SJCRH30 (cell line): ENCODE measurements at regions not wholly inside any gene's neighbourhood (a gene's known extent, or its start where the extent isn't known, plus 50 kb on each side); places are given as distances from the start of the nearest gene placed in this dataset.

ENCODE experiments used
- DNase-seq, 2 experiments: peaks; one replicate each; pipeline ENCODE4 v3.0.0-alpha.2; 2015 to 2020
- H3K27ac ChIP-seq: fragments of 250-450 bp; sonication (Bioruptor Pico); 2 replicates; pipeline ENCODE4 v1.5.1; 2020; ENCODE audit warnings: mild to moderate bottlenecking, moderate library complexity
- H3K27me3 ChIP-seq: fragments of 250-450 bp; sonication (Bioruptor Pico); 2 replicates; pipeline ENCODE4 v1.5.1; 2020; ENCODE audit warnings: mild to moderate bottlenecking, moderate library complexity
- H3K36me3 ChIP-seq: fragments of 250-450 bp; sonication (Bioruptor Pico); 2 replicates; pipeline ENCODE4 v1.5.1; 2020; ENCODE audit warnings: mild to moderate bottlenecking, moderate library complexity
- H3K4me1 ChIP-seq: fragments of 250-450 bp; sonication (Bioruptor Pico); 2 replicates; pipeline ENCODE4 v1.5.1; 2020; ENCODE audit warnings: mild to moderate bottlenecking, moderate library complexity
- H3K4me3 ChIP-seq: fragments of 250-450 bp; sonication (Bioruptor Pico); 2 replicates; pipeline ENCODE4 v1.5.1; 2020; ENCODE audit warnings: mild to moderate bottlenecking, moderate library complexity
- H3K9me3 ChIP-seq: fragments of 250-450 bp; sonication (Bioruptor Pico); replicated peaks from 2 replicates; pipeline ENCODE4 v1.5.1; 2020; ENCODE audit warnings: mild to moderate bottlenecking, moderate library complexity

- H3K4me3 ChIP-seq: no peak overlapping the region
- no peaks in the 10 kb centered on the region for H3K36me3 ChIP-seq
- H3K9me3 ChIP-seq: no peaks in the 10 kb centered on the region
- H3K27me3 ChIP-seq: no peaks in the 10 kb centered on the region
- no peaks in the 10 kb centered on the region for H3K4me1 ChIP-seq
- no peak for DNase-seq
- no peak overlapping the region for H3K27ac ChIP-seq
These were observed 51.5 kb downstream of the SST start for GRCh38 chr3:187618722-187619121.

DNA sequence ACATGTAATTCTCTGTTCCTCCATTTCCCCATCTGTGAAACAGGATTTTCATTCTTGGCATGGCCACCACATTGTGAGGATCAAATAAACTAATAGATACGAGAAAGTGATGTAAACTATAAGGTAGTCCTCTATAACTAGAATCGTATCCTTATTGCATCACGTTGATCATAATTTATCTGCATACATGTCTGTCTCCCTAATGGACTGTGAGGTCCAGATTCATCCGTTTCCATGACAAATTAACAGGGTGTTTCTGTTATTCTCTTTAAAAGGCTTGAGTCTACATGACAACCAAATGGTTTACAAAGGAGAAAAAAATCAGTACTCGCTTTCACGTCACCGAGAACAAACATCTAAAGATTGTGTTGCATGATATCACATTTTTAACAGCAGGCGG, 53.0 kb downstream of the SST start:
- Histone ChIP-seq H3K27ac (no peak overlapping the region), H3K9me3 (no peaks in the 10 kb centered on the region), H3K4me3 (no peak overlapping the region), H3K4me1 (no peaks in the 10 kb centered on the region), H3K36me3 (no peaks in the 10 kb centered on the region), H3K27me3 (no peaks in the 10 kb centered on the region)
- no peak for DNase-seq

- H3K4me1 ChIP-seq: no peaks in the 10 kb centered on the region
- peak; percentile 23 to 53 for DNase-seq
- no peak overlapping the region for H3K27ac ChIP-seq
- no peaks in the 10 kb centered on the region for H3K27me3 ChIP-seq
- H3K9me3 ChIP-seq: no peaks in the 10 kb centered on the region
- no peak overlapping the region for H3K4me3 ChIP-seq
- no peaks in the 10 kb centered on the region for H3K36me3 ChIP-seq
These were observed 53.8 kb downstream of the SST start for GRCh38 chr3:187616307-187616972.

- Histone ChIP-seq H3K36me3 (no peaks in the 10 kb centered on the region), H3K27ac (no peak overlapping the region), H3K4me1 (no peaks in the 10 kb centered on the region), H3K4me3 (no peak overlapping the region), H3K9me3 (no peaks in the 10 kb centered on the region), H3K27me3 (no peaks in the 10 kb centered on the region)
- no peak for DNase-seq
These were observed 54.6 kb downstream of the SST start for GRCh38 chr3:187615630-187616029.

GRCh38 chr3:187612656-187613055, 57.5 kb downstream of the SST start:
- Histone ChIP-seq H3K36me3 (no peaks in the 10 kb centered on the region), H3K27me3 (no peaks in the 10 kb centered on the region)

DNA sequence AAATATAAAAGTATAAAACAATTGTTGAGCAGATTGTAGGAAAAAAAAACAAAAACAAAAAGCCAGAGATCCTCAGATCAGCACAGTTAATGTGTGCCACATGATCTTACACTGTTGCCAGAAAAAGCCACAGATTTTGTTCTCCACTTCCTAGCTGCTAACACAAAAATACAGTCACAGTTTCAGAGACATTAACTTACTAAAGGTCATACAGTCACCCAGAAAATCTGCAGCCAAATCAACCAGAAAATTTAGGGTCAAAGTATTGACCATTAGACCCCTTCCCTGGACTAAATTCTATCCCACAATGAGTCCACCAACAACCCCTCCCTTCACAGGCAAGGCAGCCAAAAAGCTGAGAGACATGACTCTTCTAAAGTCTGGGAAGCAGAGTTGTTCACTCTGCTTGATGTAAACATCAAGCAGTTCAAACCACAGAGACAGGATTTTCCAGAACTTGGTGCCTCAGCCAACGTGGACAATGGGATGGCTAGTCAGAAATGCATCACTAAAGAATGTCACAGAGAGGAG, 59.1 kb downstream of the SST start:
- no peaks in the 10 kb centered on the region for H3K9me3 ChIP-seq
- no peaks in the 10 kb centered on the region for H3K4me1 ChIP-seq
- H3K4me3 ChIP-seq: no peak overlapping the region
- no peaks in the 10 kb centered on the region for H3K27me3 ChIP-seq
- DNase-seq: no peak
- H3K27ac ChIP-seq: no peak overlapping the region
- H3K36me3 ChIP-seq: no peaks in the 10 kb centered on the region

More at GRCh38 chr3:187612656-187613055, 57.5 kb downstream of the SST start:
- Histone ChIP-seq H3K27ac (no peak overlapping the region), H3K4me3 (no peak overlapping the region), H3K4me1 (no peaks in the 10 kb centered on the region), H3K9me3 (no peaks in the 10 kb centered on the region)
- DNase-seq: no peak

GRCh38 chr3:187594272-187594671, 75.9 kb downstream of the SST start:
- H3K9me3 ChIP-seq: no peaks in the 10 kb centered on the region
- H3K4me1 ChIP-seq: no peaks in the 10 kb centered on the region
- no peak overlapping the region for H3K27ac ChIP-seq
- H3K36me3 ChIP-seq: no peaks in the 10 kb centered on the region
- H3K4me3 ChIP-seq: no peak overlapping the region
- no peak for DNase-seq
- H3K27me3 ChIP-seq: no peaks in the 10 kb centered on the region

DNA sequence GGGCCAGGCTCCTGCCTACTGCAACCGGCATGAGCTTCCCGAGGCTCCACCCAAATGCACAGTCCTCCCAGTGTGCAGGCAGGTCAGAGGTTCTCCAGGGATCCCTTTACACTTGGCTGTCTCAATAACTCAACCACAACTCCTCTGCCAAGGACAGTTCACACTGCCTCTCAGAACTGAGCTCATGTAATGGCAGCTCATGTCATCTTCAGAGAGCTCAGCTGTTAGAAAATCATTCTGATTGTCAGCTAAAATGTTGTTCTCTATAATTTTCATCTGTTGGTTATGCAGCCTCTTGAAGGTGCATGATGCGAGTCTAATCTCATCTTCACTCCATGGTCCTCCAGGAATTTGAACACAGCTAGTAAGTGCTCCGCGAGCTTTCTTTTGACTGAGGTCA, 76.7 kb downstream of the SST start:
- H3K4me3 ChIP-seq: no peak overlapping the region
- H3K36me3 ChIP-seq: no peaks in the 10 kb centered on the region
- H3K27ac ChIP-seq: no peak overlapping the region
- no peaks in the 10 kb centered on the region for H3K4me1 ChIP-seq
- H3K27me3 ChIP-seq: no peaks in the 10 kb centered on the region
- H3K9me3 ChIP-seq: no peaks in the 10 kb centered on the region
- no peak for DNase-seq

- Histone ChIP-seq H3K27ac (no peak overlapping the region), H3K4me3 (no peak overlapping the region), H3K27me3 (no peaks in the 10 kb centered on the region), H3K4me1 (no peaks in the 10 kb centered on the region), H3K36me3 (no peaks in the 10 kb centered on the region), H3K9me3 (no peaks in the 10 kb centered on the region)
- DNase-seq: no peak
These were observed 79.2 kb downstream of the SST start for GRCh38 chr3:187590861-187591576.

GRCh38 chr3:187587076-187587475, 83.1 kb downstream of the SST start:
- H3K4me3 ChIP-seq: no peak overlapping the region
- no peaks in the 10 kb centered on the region for H3K36me3 ChIP-seq
- no peaks in the 10 kb centered on the region for H3K4me1 ChIP-seq
- H3K27ac ChIP-seq: no peak overlapping the region
- no peaks in the 10 kb centered on the region for H3K9me3 ChIP-seq
- no peaks in the 10 kb centered on the region for H3K27me3 ChIP-seq
- DNase-seq: no peak

- Histone ChIP-seq H3K4me3 (no peak overlapping the region), H3K27ac (no peak overlapping the region)
- no peak for DNase-seq
These were observed 84.0 kb downstream of the SST start for GRCh38 chr3:187586226-187586625.

GRCh38 chr3:187572441-187572840, 97.8 kb downstream of the SST start:
- no peak for DNase-seq
- no peaks in the 10 kb centered on the region for H3K36me3 ChIP-seq
- no peak overlapping the region for H3K27ac ChIP-seq
- no peaks in the 10 kb centered on the region for H3K27me3 ChIP-seq
- H3K4me1 ChIP-seq: no peaks in the 10 kb centered on the region
- no peaks in the 10 kb centered on the region for H3K9me3 ChIP-seq
- H3K4me3 ChIP-seq: no peak overlapping the region

More at GRCh38 chr3:187586226-187586625, 84.0 kb downstream of the SST start:
- Histone ChIP-seq H3K4me1 (no peaks in the 10 kb centered on the region), H3K27me3 (no peaks in the 10 kb centered on the region), H3K36me3 (no peaks in the 10 kb centered on the region), H3K9me3 (no peaks in the 10 kb centered on the region)

DNA sequence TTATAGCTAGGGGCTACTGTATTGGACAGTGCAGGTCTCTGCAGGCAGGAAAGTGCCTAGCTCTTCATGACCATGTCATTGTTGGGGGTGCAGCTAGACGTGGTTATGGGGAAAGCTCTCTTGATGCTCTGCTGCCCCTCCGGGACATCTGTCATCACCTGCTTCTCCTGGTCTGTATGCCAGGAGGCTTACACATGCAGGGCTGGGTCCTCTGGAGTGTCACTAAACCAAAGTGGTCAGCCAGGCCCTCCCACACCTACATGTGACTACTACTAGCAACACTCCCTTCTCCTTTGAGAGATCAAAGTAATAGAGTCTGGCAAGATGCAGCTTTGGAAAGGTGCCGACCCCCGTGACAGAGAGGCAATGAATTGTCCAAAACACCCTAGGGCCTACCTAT, 98.5 kb downstream of the SST start:
- Histone ChIP-seq H3K36me3 (no peaks in the 10 kb centered on the region), H3K27ac (no peak overlapping the region), H3K9me3 (no peaks in the 10 kb centered on the region), H3K4me3 (no peak overlapping the region), H3K4me1 (no peaks in the 10 kb centered on the region), H3K27me3 (no peaks in the 10 kb centered on the region)
- no peak for DNase-seq

DNA sequence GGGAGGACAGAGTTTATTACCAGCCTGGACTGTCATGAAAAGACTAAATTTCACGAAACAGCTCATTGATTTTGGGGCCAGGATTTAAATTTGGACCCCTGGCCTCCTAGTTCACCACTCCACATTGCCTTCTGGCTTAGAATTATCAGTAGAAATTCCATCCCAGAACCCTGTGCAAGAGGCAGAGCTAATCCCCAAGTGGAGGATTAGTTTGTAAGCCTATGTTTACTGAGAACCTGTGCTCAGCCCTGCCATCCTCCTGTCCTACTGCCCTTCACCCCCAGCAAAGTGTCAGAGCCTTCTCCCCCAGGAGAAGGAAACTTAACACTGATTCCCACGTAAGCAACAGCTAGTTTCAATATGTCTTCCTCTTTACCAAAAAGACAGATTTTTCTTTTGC, 99.4 kb downstream of the SST start:
- no peak for DNase-seq
- Histone ChIP-seq H3K27me3 (no peaks in the 10 kb centered on the region), H3K4me3 (no peak overlapping the region), H3K9me3 (no peaks in the 10 kb centered on the region), H3K27ac (no peak overlapping the region), H3K4me1 (no peaks in the 10 kb centered on the region), H3K36me3 (no peaks in the 10 kb centered on the region)

DNA sequence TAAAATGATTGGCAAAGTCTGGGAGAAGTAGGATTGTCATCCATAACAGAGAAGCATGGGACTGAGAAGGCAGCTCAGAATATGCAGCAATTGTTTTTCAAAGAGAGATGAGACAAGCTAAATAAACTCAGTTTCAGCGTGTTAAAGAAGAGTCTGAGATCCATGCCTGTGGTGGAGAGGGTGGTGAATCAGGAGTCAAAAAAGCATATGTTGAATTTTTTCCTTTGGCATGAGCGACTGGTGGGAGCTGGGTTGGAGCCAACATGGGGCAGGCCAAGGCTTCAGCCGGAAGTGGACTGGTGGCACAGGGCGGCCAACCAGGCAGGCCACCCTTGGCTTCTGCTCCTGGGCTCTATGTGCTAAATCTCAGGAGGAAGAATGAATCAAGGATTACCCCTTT, 102.0 kb downstream of the SST start:
- Histone ChIP-seq H3K9me3 (no peaks in the 10 kb centered on the region), H3K36me3 (no peaks in the 10 kb centered on the region), H3K4me3 (no peak overlapping the region), H3K27ac (no peak overlapping the region), H3K27me3 (no peaks in the 10 kb centered on the region), H3K4me1 (no peaks in the 10 kb centered on the region)
- DNase-seq: no peak
